BLaER1 treated with 17β-estradiol and CSF1 and Interleukin-3, amounts not matched to agents 10 nM and 100 nM (cell line): ENCODE measurements at regions not wholly inside any gene's neighbourhood (a gene's known extent, or its start where the extent isn't known, plus 50 kb on each side); places are given as distances from the start of the nearest gene placed in this dataset.

Experiments
- H3K27ac ChIP-seq, 11 experiments: shearing (Covaris generic); formaldehyde crosslinking; 2 replicates each; pipeline ENCODE4 v1.8.1; 2022
- H3K27me3 ChIP-seq, 11 experiments: shearing (Covaris generic); formaldehyde crosslinking; 2 replicates each; pipeline ENCODE4 v1.8.1; 2022
- H3K36me3 ChIP-seq, 11 experiments: shearing (Covaris generic); formaldehyde crosslinking; 2 replicates each; pipeline ENCODE4 v1.8.1; 2022
- H3K4me1 ChIP-seq, 10 experiments: shearing (Covaris generic); formaldehyde crosslinking; 2 replicates each; pipeline ENCODE4 v1.8.1; 2022
- H3K4me2 ChIP-seq, 11 experiments: shearing (Covaris generic); formaldehyde crosslinking; 2 replicates each; pipeline ENCODE4 v1.8.1; 2022
- H3K4me3 ChIP-seq, 10 experiments: shearing (Covaris generic); formaldehyde crosslinking; 2 replicates each; pipeline ENCODE4 v1.8.1; 2022
- H3K9ac ChIP-seq, 11 experiments: shearing (Covaris generic); formaldehyde crosslinking; 2 replicates each; pipeline ENCODE4 v1.8.1; 2022
- H3K9me3 ChIP-seq, 11 experiments: shearing (Covaris generic); formaldehyde crosslinking; replicated peaks in 1 of 11; 2 replicates each; pipeline ENCODE4 v1.8.1; 2022
- H4K20me1 ChIP-seq, 11 experiments: shearing (Covaris generic); formaldehyde crosslinking; 2 replicates each; pipeline ENCODE4 v1.8.1; 2022
- Cebpa-rat ChIP-seq, 11 experiments: shearing (Covaris generic); IDR thresholded peaks; 2 replicates each; pipeline ENCODE4 v1.8.1; 2022

- Histone ChIP-seq H3K4me1 (no peaks in the 10 kb centered on the region), H3K4me3 (no peak overlapping the region), H3K9me3 (no peaks in the 10 kb centered on the region; a peak in 1 of 22 replicates), H3K27me3 (no peaks in the 10 kb centered on the region), H3K4me2 (no peak overlapping the region), H3K27ac (no peak overlapping the region), H3K36me3 (no peaks in the 10 kb centered on the region), H3K9ac (no peak overlapping the region), H4K20me1 (no peaks in the 10 kb centered on the region)
- no peak for TF ChIP-seq Cebpa-rat (IDR thresholded peaks at IDR 0.05)
Measured at GRCh38 chr11:104306862-104307474, 143.0 kb upstream of the PDGFD start.

GRCh38 chr11:104301776-104302175 lies 137.8 kb upstream of the PDGFD start:
- Histone ChIP-seq H3K27me3 (no peaks in the 10 kb centered on the region), H3K9me3 (no peaks in the 10 kb centered on the region), H3K4me3 (no peak overlapping the region), H3K36me3 (no peaks in the 10 kb centered on the region), H3K4me2 (no peak overlapping the region), H3K4me1 (no peaks in the 10 kb centered on the region), H4K20me1 (no peaks in the 10 kb centered on the region), H3K27ac (no peak overlapping the region), H3K9ac (no peak overlapping the region)
- no peak for TF ChIP-seq Cebpa-rat (IDR thresholded peaks at IDR 0.05)

GRCh38 chr11:104291646-104292045 lies 127.7 kb upstream of the PDGFD start:
- H4K20me1 ChIP-seq, result no peaks in the 10 kb centered on the region
- no peaks in the 10 kb centered on the region for H3K4me1 ChIP-seq
- H3K4me3 ChIP-seq, result no peak overlapping the region
- H3K27me3 ChIP-seq, result no peaks in the 10 kb centered on the region
- H3K4me2 ChIP-seq, result no peak overlapping the region
- no peak for TF ChIP-seq Cebpa-rat (IDR thresholded peaks at IDR 0.05)
- H3K27ac ChIP-seq, result no peak overlapping the region
- no peaks in the 10 kb centered on the region for H3K36me3 ChIP-seq
- H3K9me3 ChIP-seq, result no peaks in the 10 kb centered on the region
- no peak overlapping the region for H3K9ac ChIP-seq

- H3K36me3 ChIP-seq, result no peaks in the 10 kb centered on the region
- no peak overlapping the region for H3K9ac ChIP-seq
- no peak for TF ChIP-seq Cebpa-rat (IDR thresholded peaks at IDR 0.05)
- H3K9me3 ChIP-seq, result no peaks in the 10 kb centered on the region
- H4K20me1 ChIP-seq, result no peaks in the 10 kb centered on the region
- no peak overlapping the region for H3K27ac ChIP-seq
- H3K27me3 ChIP-seq, result no peaks in the 10 kb centered on the region
- H3K4me2 ChIP-seq, result no peak overlapping the region
- H3K4me3 ChIP-seq, result no peak overlapping the region
- no peaks in the 10 kb centered on the region for H3K4me1 ChIP-seq
Measured at GRCh38 chr11:104286129-104286528, 122.2 kb upstream of the PDGFD start.

- Histone ChIP-seq H3K4me3 (no peak overlapping the region), H3K36me3 (no peaks in the 10 kb centered on the region), H3K9ac (no peak overlapping the region), H3K27ac (no peak overlapping the region), H4K20me1 (no peaks in the 10 kb centered on the region), H3K4me1 (peaks cover 0 to 9% (median 3%) of the 10 kb centered on the region in 10 experiments; a peak in 7 of 20 replicates), H3K4me2 (no peak overlapping the region), H3K27me3 (no peaks in the 10 kb centered on the region), H3K9me3 (no peaks in the 10 kb centered on the region)
- no peak; a peak in 1 of 22 replicates for TF ChIP-seq Cebpa-rat (IDR thresholded peaks at IDR 0.05)
Measured at GRCh38 chr11:104279587-104279986, 115.6 kb upstream of the PDGFD start.

- Histone ChIP-seq H3K4me2 (peak overlapping the region in 5 of 11 experiments; percentile 11 to 44 (median 26); a peak in 8 of 22 replicates), H3K27ac (no peak overlapping the region), H3K9ac (no peak overlapping the region), H3K27me3 (no peaks in the 10 kb centered on the region), H4K20me1 (no peaks in the 10 kb centered on the region), H3K4me3 (no peak overlapping the region), H3K4me1 (peaks cover 0 to 9% (median 3%) of the 10 kb centered on the region in 10 experiments; a peak in 7 of 20 replicates), H3K9me3 (no peaks in the 10 kb centered on the region), H3K36me3 (no peaks in the 10 kb centered on the region)
- peak in 7 of 11 experiments; percentile 34 to 76 (median 49); a peak in 10 of 22 replicates for TF ChIP-seq Cebpa-rat (IDR thresholded peaks at IDR 0.05)
Measured at GRCh38 chr11:104275992-104276391, 112.0 kb upstream of the PDGFD start.

GRCh38 chr11:104260456-104260855 lies 96.5 kb upstream of the PDGFD start:
- no peak for TF ChIP-seq Cebpa-rat (IDR thresholded peaks at IDR 0.05)

GRCh38 chr11:104259121-104259610 lies 95.2 kb upstream of the PDGFD start:
- Histone ChIP-seq H3K9ac (no peak overlapping the region), H3K4me1 (no peaks in the 10 kb centered on the region), H3K36me3 (no peaks in the 10 kb centered on the region), H3K27me3 (no peaks in the 10 kb centered on the region), H3K4me2 (no peak overlapping the region), H4K20me1 (no peaks in the 10 kb centered on the region), H3K4me3 (no peak overlapping the region), H3K27ac (no peak overlapping the region), H3K9me3 (no peaks in the 10 kb centered on the region)
- no peak for TF ChIP-seq Cebpa-rat (IDR thresholded peaks at IDR 0.05)

More at GRCh38 chr11:104260456-104260855, 96.5 kb upstream of the PDGFD start:
- Histone ChIP-seq H3K27ac (no peak overlapping the region), H3K4me2 (no peak overlapping the region), H4K20me1 (no peaks in the 10 kb centered on the region), H3K4me1 (no peaks in the 10 kb centered on the region), H3K9me3 (no peaks in the 10 kb centered on the region), H3K27me3 (no peaks in the 10 kb centered on the region), H3K4me3 (no peak overlapping the region), H3K36me3 (no peaks in the 10 kb centered on the region), H3K9ac (no peak overlapping the region)

- Histone ChIP-seq H4K20me1 (no peaks in the 10 kb centered on the region), H3K36me3 (no peaks in the 10 kb centered on the region), H3K4me3 (no peak overlapping the region), H3K9ac (no peak overlapping the region), H3K4me2 (no peak overlapping the region), H3K9me3 (no peaks in the 10 kb centered on the region), H3K27me3 (no peaks in the 10 kb centered on the region), H3K4me1 (no peaks in the 10 kb centered on the region), H3K27ac (no peak overlapping the region)
- TF ChIP-seq Cebpa-rat (IDR thresholded peaks at IDR 0.05), result no peak
Measured at GRCh38 chr11:104256525-104256924, 92.6 kb upstream of the PDGFD start.

- no peak overlapping the region for H3K27ac ChIP-seq
- no peak overlapping the region for H3K4me2 ChIP-seq
- no peaks in the 10 kb centered on the region for H3K4me1 ChIP-seq
- no peaks in the 10 kb centered on the region for H3K36me3 ChIP-seq
- no peaks in the 10 kb centered on the region for H3K9me3 ChIP-seq
- no peak overlapping the region for H3K9ac ChIP-seq
- TF ChIP-seq Cebpa-rat (IDR thresholded peaks at IDR 0.05), result no peak
- no peaks in the 10 kb centered on the region for H3K27me3 ChIP-seq
- no peaks in the 10 kb centered on the region for H4K20me1 ChIP-seq
- no peak overlapping the region for H3K4me3 ChIP-seq
Measured at GRCh38 chr11:104254347-104254746, 90.4 kb upstream of the PDGFD start.
